ENCODE measurements at regions not wholly inside any gene's neighbourhood (a gene's known extent, or its start where the extent isn't known, plus 50 kb on each side); places are given as distances from the start of the nearest gene placed in this dataset.

DNA sequence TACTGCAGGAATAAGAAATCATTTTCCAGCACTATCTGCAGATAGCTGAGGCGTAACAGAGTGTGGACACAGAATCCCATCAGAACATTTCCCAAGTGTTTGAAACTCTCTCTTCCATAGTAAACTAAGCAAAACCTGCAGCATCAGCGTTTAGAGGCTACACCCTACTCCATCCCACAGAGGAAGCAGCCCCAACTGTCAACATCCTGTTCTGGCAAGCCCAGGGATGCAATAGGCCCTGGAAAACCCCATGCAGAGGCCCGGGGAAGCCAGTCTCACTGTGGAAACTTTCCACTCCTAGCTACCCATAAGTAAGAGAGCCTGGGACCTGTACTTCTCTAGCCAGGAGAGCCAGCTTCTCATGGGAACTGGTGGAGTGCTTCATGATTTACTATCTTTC is 129.4 kb downstream of the LY86 start:
- H3K27ac Mint-ChIP-seq: no peak overlapping the region
- H3K27me3 Mint-ChIP-seq: no peaks in the 10 kb centered on the region
- no peaks in the 10 kb centered on the region for H3K36me3 Mint-ChIP-seq
- no peak overlapping the region for H3K4me3 Mint-ChIP-seq
- no peaks in the 10 kb centered on the region for H3K9me3 Mint-ChIP-seq
- H3K4me1 Mint-ChIP-seq: peaks cover 6% of the 10 kb centered on the region

GRCh38 chr6:6721606-6722005 is 133.1 kb downstream of the LY86 start:
- Mint-ChIP-seq H3K36me3 (no peaks in the 10 kb centered on the region), H3K4me3 (no peak overlapping the region)

DNA sequence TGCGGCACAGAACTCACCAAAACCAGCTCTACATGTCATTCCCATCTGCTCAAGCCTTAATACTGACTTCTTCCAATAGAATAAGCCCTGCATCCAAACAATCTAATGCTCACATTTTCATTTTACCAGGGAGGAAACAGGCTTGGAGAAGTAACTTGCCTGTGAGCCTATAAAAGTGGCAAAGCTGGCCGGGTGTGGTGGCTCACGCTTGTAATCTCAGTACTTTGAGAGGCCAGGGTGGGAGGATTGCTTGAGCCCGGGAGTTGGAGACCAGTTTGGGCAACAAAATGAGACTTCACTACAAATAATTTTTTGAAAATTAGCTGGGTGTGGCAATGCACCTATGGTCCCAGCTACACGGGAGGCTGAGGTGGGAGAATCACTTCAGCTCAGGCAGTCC is 133.7 kb downstream of the LY86 start:
- no peak overlapping the region for H3K27ac Mint-ChIP-seq
- H3K36me3 Mint-ChIP-seq: no peaks in the 10 kb centered on the region
- peaks cover 16% of the 10 kb centered on the region for H3K4me1 Mint-ChIP-seq
- H3K4me3 Mint-ChIP-seq: no peak overlapping the region
- no peaks in the 10 kb centered on the region for H3K9me3 Mint-ChIP-seq
- no peaks in the 10 kb centered on the region for H3K27me3 Mint-ChIP-seq

More at GRCh38 chr6:6721606-6722005, 133.1 kb downstream of the LY86 start:
- H3K27ac Mint-ChIP-seq: no peak overlapping the region
- H3K4me1 Mint-ChIP-seq: peaks cover 16% of the 10 kb centered on the region
- H3K27me3 Mint-ChIP-seq: no peaks in the 10 kb centered on the region
- H3K9me3 Mint-ChIP-seq: no peaks in the 10 kb centered on the region

DNA sequence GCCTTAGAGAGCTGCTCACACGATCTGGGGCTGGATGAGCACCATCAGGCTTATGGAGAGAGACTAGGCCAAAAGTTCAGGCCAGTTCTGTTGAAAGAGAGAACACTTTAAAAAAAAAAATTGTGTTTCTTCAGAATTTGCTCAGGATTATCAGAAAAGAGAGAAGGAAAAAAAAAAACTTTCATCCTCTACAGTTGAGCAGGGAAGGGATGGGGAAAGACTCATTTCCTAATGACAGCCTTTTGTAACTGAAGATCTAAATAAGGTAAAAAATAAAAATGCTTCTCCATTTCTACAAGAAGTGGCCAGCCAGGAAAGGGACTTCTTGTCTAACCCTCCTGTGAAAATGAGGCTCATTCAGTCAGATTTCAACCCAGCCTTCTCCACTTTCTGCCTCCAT is 134.8 kb downstream of the LY86 start:
- no peak overlapping the region for H3K27ac Mint-ChIP-seq
- H3K4me3 Mint-ChIP-seq: no peak overlapping the region
- peaks cover 13% of the 10 kb centered on the region for H3K4me1 Mint-ChIP-seq
- no peaks in the 10 kb centered on the region for H3K9me3 Mint-ChIP-seq
- no peaks in the 10 kb centered on the region for H3K36me3 Mint-ChIP-seq
- no peaks in the 10 kb centered on the region for H3K27me3 Mint-ChIP-seq

GRCh38 chr6:6723921-6724538 is 135.5 kb downstream of the LY86 start:
- H3K27ac Mint-ChIP-seq: no peak overlapping the region
- peak overlapping the region; percentile 75 for H3K4me3 Mint-ChIP-seq
- H3K27me3 Mint-ChIP-seq: no peaks in the 10 kb centered on the region
- H3K9me3 Mint-ChIP-seq: no peaks in the 10 kb centered on the region
- peaks cover 13% of the 10 kb centered on the region for H3K4me1 Mint-ChIP-seq
- no peaks in the 10 kb centered on the region for H3K36me3 Mint-ChIP-seq

DNA sequence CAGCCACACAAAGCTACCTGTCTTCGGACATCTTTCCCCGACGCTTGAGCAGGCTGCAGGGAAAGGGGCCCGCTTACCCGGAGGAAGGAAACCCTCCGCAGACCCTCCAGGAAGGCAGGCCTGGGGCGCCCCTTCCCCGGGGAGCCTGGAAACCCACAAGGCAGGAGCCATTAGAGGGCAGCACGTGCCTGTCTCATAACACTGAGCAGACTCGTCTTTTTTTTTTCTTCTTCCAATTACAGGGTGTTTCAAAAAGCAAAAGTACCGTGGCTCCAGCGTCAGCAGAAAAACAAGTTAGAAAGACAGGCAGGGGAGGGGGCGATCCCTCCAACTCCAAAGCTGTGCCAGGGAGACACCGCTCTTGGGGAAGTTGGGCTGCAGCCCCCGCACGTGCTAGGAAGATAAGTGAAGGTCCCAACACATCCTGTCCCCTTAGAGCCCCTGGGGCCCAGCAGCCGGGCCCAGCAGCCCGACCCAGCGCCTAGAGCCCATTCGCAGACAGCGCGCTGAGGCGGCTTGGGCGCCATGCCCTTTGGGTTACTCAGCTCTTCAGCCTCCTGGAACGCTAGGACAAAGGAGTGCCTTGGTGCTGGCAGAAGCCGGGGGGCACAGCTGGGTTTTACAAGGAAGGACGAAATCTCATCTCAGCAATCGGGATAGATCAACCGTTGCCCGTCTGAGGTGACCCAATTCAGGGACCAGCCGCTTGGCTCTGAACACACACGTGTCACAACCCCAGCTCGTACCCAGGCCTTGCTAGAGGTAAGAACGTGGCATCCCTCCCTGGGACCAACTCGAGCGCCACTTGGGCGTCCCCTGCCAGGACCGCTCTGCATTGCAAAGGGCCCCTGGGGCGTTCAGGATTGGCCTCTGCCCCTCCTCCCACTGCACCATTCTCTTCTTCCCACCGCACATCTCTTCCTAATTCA is 136.3 kb downstream of the LY86 start:
- H3K9me3 Mint-ChIP-seq: no peaks in the 10 kb centered on the region

GRCh38 chr6:6725468-6726209 is 137.1 kb downstream of the LY86 start:
- H3K4me3 Mint-ChIP-seq: peak overlapping the region; percentile 61
- no peaks in the 10 kb centered on the region for H3K27me3 Mint-ChIP-seq
- no peaks in the 10 kb centered on the region for H3K36me3 Mint-ChIP-seq
- no peak overlapping the region for H3K27ac Mint-ChIP-seq
- H3K9me3 Mint-ChIP-seq: no peaks in the 10 kb centered on the region
- H3K4me1 Mint-ChIP-seq: peaks cover 13% of the 10 kb centered on the region

More for the DNA sequence above, 136.3 kb downstream of the LY86 start:
- Mint-ChIP-seq H3K36me3 (no peaks in the 10 kb centered on the region), H3K27ac (no peak overlapping the region), H3K4me1 (peaks cover 13% of the 10 kb centered on the region), H3K27me3 (no peaks in the 10 kb centered on the region), H3K4me3 (peak overlapping the region; percentile 75)

DNA sequence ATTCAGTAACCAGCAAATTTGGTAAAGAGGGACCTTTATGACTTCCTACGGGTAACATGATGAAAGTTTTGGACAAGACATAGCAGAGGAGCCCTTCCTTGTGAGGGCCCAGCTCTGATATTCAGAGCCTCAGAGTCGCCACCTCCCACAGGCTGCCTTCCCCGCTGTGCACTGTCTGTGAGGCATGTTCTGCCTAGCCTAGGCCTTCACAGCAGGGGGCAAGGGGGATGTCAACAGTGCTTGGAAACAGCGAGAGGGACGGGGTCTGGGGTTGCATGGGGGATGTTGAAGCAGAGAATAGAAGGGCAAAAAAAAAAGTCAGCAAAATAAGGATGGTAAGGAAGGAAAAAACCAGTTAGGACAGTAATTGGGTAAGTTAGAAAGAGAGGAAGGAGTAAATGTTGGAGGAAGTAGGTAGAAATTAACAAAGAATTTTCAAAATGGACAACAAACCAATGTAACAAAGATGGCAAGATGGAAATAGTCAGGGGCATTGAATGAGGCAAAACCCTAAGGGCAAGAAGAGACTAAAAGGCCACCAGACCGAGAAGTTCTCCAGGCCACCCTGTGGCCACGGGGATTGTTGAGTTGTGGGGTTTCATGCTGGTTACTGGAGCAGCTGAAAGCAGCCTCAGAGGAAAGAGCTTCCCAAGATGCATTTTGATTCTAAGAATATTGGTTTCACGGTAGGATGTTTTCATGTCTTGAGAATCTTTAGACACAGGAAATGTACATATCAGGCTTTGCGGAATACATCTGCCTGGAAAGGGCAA is 139.8 kb downstream of the LY86 start:
- Mint-ChIP-seq H3K36me3 (no peaks in the 10 kb centered on the region), H3K4me3 (no peak overlapping the region), H3K27me3 (no peaks in the 10 kb centered on the region), H3K9me3 (no peaks in the 10 kb centered on the region), H3K4me1 (peaks cover 13% of the 10 kb centered on the region), H3K27ac (no peak overlapping the region)

DNA sequence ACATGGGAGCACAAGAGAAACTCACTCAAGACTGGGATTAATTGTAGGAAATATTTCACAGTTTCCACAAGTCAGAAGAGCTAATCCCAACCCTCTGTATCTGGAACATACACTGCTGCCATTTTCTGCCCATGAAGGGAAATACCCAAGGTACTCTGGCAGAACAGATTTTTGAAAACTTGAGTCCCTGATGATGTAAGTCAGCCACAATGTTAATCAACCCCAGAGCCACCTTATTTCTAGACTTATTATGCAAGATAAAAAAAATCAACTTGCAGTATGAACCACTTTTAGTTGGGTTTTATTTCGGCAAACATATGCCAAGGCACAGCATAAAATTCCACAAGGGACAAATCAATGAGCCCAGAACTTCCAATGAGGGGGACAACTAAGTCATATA is 141.5 kb downstream of the LY86 start:
- Mint-ChIP-seq H3K36me3 (no peaks in the 10 kb centered on the region), H3K4me3 (no peak overlapping the region), H3K27ac (no peak overlapping the region), H3K27me3 (peaks cover 2% of the 10 kb centered on the region), H3K9me3 (no peaks in the 10 kb centered on the region), H3K4me1 (peaks cover 7% of the 10 kb centered on the region)

- H3K27ac Mint-ChIP-seq: no peak overlapping the region
- peaks cover 3% of the 10 kb centered on the region for H3K4me1 Mint-ChIP-seq
- peaks cover 4% of the 10 kb centered on the region for H3K27me3 Mint-ChIP-seq
- H3K9me3 Mint-ChIP-seq: no peaks in the 10 kb centered on the region
- no peak overlapping the region for H3K4me3 Mint-ChIP-seq
- no peaks in the 10 kb centered on the region for H3K36me3 Mint-ChIP-seq
Measured at GRCh38 chr6:6730831-6731230, 142.3 kb downstream of the LY86 start.

DNA sequence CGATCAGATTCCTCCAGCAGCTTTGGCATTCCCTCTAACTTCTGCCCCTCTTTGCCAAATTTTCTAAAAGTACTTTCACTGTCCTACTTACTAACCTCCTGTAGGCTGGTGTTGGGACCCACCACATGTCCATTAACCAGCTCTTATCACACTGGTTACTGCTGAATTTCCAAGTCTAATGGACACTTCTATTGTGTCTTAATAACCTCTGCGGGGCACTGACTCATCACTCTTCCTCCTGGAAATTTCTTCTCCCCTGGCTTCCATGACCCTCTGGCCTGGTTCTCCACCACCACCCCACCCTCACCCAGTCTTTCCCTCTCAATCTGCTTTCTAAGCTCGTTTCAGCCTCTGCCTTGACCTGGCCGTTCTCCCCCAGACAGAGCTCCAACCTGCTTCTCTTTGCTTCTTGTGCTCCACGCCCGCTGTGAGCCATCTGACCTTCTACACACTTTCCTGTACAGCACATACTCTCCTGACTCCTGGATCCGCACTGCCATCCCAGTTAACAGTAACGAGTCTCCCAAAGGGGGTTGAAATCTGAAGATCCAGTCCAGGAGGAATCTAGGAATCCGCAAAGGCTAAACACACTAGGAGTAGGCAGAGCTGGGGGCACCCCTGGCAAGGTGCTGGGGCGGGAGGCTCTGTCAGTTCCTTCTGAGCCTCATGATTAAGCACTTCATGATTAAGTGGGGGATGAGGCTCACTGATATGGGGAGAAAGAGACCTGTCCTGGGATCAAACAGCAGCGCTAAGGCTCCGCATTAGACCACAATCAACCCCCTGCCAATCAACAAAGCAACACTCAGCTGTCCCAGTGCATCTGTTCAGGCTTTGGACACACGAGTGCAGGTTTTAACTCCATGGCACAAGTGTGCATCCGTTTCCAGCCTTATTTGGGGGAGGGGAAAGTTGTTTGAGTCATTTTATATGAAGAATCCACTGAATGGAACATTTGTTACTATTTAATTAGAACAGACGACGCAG is 146.3 kb downstream of the LY86 start:
- H3K36me3 Mint-ChIP-seq: no peaks in the 10 kb centered on the region
- H3K4me1 Mint-ChIP-seq: no peaks in the 10 kb centered on the region
- no peak overlapping the region for H3K27ac Mint-ChIP-seq
- no peak overlapping the region for H3K4me3 Mint-ChIP-seq
- no peaks in the 10 kb centered on the region for H3K9me3 Mint-ChIP-seq
- peaks cover 12% of the 10 kb centered on the region for H3K27me3 Mint-ChIP-seq

- H3K27me3 Mint-ChIP-seq: peaks cover 12% of the 10 kb centered on the region
- no peak overlapping the region for H3K4me3 Mint-ChIP-seq
- H3K36me3 Mint-ChIP-seq: no peaks in the 10 kb centered on the region
Measured at GRCh38 chr6:6736791-6737654, 148.5 kb downstream of the LY86 start.

DNA sequence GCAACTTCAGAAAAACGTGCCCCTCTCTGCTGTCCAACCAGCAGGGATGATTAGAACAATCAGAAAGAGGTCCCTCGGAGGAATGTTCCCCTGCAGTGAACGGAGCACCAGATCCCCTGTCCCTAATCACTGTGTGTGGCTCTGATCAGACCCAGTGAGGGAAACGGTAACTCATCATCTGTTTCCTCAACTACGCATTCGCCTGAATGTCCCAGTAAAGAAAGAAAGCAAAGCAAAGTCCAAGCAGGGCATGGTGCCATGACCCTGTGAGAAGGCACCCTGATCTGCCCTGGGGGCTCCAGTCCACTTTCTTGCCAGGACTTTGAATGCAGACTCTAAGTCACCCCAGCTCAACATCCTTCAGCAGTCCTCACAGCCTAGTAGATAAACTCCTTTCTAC is 149.2 kb downstream of the LY86 start:
- H3K27me3 Mint-ChIP-seq: peaks cover 12% of the 10 kb centered on the region
- no peaks in the 10 kb centered on the region for H3K9me3 Mint-ChIP-seq
- no peak overlapping the region for H3K4me3 Mint-ChIP-seq
- H3K4me1 Mint-ChIP-seq: no peaks in the 10 kb centered on the region
- no peak overlapping the region for H3K27ac Mint-ChIP-seq
- H3K36me3 Mint-ChIP-seq: no peaks in the 10 kb centered on the region

More at GRCh38 chr6:6736791-6737654, 148.5 kb downstream of the LY86 start:
- no peak overlapping the region for H3K27ac Mint-ChIP-seq
- H3K9me3 Mint-ChIP-seq: no peaks in the 10 kb centered on the region
- H3K4me1 Mint-ChIP-seq: no peaks in the 10 kb centered on the region

Measured in activated naive CD4-positive, alpha-beta T cell treated with anti-CD3 and anti-CD28 coated beads, Interleukin-2, amount 50 U/mL, for 24 hours (primary cell).